ENCODE measurements at regions not wholly inside any gene's neighbourhood (a gene's known extent, or its start where the extent isn't known, plus 50 kb on each side); places are given as distances from the start of the nearest gene placed in this dataset.

- intact Hi-C loops (cut with DNase I), result no loop called here
- Histone ChIP-seq H3K27ac (replicated peaks in 1 of 4) (no peak overlapping the region), H3K27me3 (no peaks in the 10 kb centered on the region), H3K36me3 (no peaks in the 10 kb centered on the region), H3K9me3 (no peaks in the 10 kb centered on the region), H3K4me3 (no peak overlapping the region), H3K4me1 (no peaks in the 10 kb centered on the region)
- TF ChIP-seq EP300 (IDR thresholded peaks at IDR 0.05), result no peak
- no peak for TF ChIP-seq POLR2A (IDR thresholded peaks at IDR 0.05; ENCODE audit: low read depth)
- no peak for TF ChIP-seq POLR2AphosphoS5 (IDR thresholded peaks at IDR 0.05)
- no peak for TF ChIP-seq CTCF (IDR thresholded peaks at IDR 0.05)
- WGBS, result 55% methylated on average over 1 of the region's 1 CpG
- DNase-seq (ENCODE audit: extremely low spot score), result no peak
Observed at GRCh38 chr11:101745756-101746155, 161.9 kb upstream of the TRPC6 start.

GRCh38 chr11:101743828-101744227, 160.0 kb upstream of the TRPC6 start:
- Histone ChIP-seq H3K4me3 (no peak overlapping the region), H3K9me3 (no peaks in the 10 kb centered on the region), H3K36me3 (no peaks in the 10 kb centered on the region), H3K27ac (replicated peaks in 1 of 4) (no peak overlapping the region), H3K4me1 (no peaks in the 10 kb centered on the region), H3K27me3 (no peaks in the 10 kb centered on the region)
- intact Hi-C loops (cut with DNase I), result no loop called here
- no peak for DNase-seq (ENCODE audit: extremely low spot score)
- TF ChIP-seq POLR2AphosphoS5 (IDR thresholded peaks at IDR 0.05) (no peak), CTCF (IDR thresholded peaks at IDR 0.05) (no peak), POLR2A (IDR thresholded peaks at IDR 0.05; ENCODE audit: low read depth) (no peak), EP300 (IDR thresholded peaks at IDR 0.05) (no peak)

- no peak for DNase-seq (ENCODE audit: extremely low spot score)
- Histone ChIP-seq H3K27me3 (no peaks in the 10 kb centered on the region), H3K4me1 (no peaks in the 10 kb centered on the region), H3K27ac (replicated peaks in 1 of 4) (no peak overlapping the region), H3K36me3 (no peaks in the 10 kb centered on the region), H3K9me3 (no peaks in the 10 kb centered on the region), H3K4me3 (no peak overlapping the region)
- TF ChIP-seq CTCF (IDR thresholded peaks at IDR 0.05) (no peak), POLR2AphosphoS5 (IDR thresholded peaks at IDR 0.05) (no peak), POLR2A (IDR thresholded peaks at IDR 0.05; ENCODE audit: low read depth) (no peak), EP300 (IDR thresholded peaks at IDR 0.05) (no peak)
- intact Hi-C loops (cut with DNase I), result no loop called here
- 92% methylated on average over 6 of the region's 6 CpGs for WGBS
Observed at GRCh38 chr11:101741479-101742175, 157.8 kb upstream of the TRPC6 start.

GRCh38 chr11:101741061-101741460, 157.3 kb upstream of the TRPC6 start:
- H3K9me3 ChIP-seq, result no peaks in the 10 kb centered on the region
- H3K27ac ChIP-seq (replicated peaks in 1 of 4), result no peak overlapping the region
- H3K27me3 ChIP-seq, result no peaks in the 10 kb centered on the region
- DNase-seq (ENCODE audit: extremely low spot score), result no peak
- 53% methylated on average over 1 of the region's 1 CpG for WGBS
- TF ChIP-seq POLR2AphosphoS5 (IDR thresholded peaks at IDR 0.05) (no peak), POLR2A (IDR thresholded peaks at IDR 0.05; ENCODE audit: low read depth) (no peak), EP300 (IDR thresholded peaks at IDR 0.05) (no peak), CTCF (IDR thresholded peaks at IDR 0.05) (no peak)
- no peaks in the 10 kb centered on the region for H3K36me3 ChIP-seq
- intact Hi-C loops (cut with DNase I), result no loop called here
- H3K4me3 ChIP-seq, result no peak overlapping the region
- no peaks in the 10 kb centered on the region for H3K4me1 ChIP-seq

GRCh38 chr11:101738452-101738851, 154.6 kb upstream of the TRPC6 start:
- WGBS, result 53% methylated on average over 1 of the region's 1 CpG
- Histone ChIP-seq H3K4me1 (no peaks in the 10 kb centered on the region), H3K4me3 (no peak overlapping the region), H3K9me3 (no peaks in the 10 kb centered on the region), H3K36me3 (no peaks in the 10 kb centered on the region), H3K27me3 (no peaks in the 10 kb centered on the region), H3K27ac (replicated peaks in 1 of 4) (no peak overlapping the region)
- no peak for DNase-seq (ENCODE audit: extremely low spot score)
- TF ChIP-seq EP300 (IDR thresholded peaks at IDR 0.05) (no peak), POLR2A (IDR thresholded peaks at IDR 0.05; ENCODE audit: low read depth) (no peak), POLR2AphosphoS5 (IDR thresholded peaks at IDR 0.05) (no peak), CTCF (IDR thresholded peaks at IDR 0.05) (no peak)
- intact Hi-C loops (cut with DNase I), result no loop called here
